ENCODE measurements at regions not wholly inside any gene's neighbourhood (a gene's known extent, or its start where the extent isn't known, plus 50 kb on each side); places are given as distances from the start of the nearest gene placed in this dataset.

DNA sequence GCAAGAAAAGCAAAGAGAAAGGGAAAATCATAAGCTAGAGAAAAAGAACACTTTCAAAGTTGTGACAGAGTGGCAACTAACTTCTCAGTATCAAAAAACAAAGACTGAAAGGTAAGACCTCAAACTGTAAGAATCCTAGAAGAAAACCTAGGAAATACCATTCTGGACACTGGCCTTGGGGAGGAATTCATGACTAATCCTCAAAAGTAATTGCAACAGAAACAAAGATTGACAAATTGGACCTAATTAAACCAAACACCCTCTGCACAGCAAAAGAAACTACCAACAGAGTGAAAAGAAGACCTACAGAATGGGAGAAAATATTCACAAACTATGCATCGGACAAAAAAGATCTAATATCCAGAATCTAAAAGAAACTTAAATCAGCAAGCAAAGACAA is 79.1 kb downstream of the FEM1C start:
- TF ChIP-seq EP300 (IDR thresholded peaks at IDR 0.05) (no peak), POLR2A (IDR thresholded peaks at IDR 0.05) (no peak)
- TF ChIP-seq, protein P1, sequence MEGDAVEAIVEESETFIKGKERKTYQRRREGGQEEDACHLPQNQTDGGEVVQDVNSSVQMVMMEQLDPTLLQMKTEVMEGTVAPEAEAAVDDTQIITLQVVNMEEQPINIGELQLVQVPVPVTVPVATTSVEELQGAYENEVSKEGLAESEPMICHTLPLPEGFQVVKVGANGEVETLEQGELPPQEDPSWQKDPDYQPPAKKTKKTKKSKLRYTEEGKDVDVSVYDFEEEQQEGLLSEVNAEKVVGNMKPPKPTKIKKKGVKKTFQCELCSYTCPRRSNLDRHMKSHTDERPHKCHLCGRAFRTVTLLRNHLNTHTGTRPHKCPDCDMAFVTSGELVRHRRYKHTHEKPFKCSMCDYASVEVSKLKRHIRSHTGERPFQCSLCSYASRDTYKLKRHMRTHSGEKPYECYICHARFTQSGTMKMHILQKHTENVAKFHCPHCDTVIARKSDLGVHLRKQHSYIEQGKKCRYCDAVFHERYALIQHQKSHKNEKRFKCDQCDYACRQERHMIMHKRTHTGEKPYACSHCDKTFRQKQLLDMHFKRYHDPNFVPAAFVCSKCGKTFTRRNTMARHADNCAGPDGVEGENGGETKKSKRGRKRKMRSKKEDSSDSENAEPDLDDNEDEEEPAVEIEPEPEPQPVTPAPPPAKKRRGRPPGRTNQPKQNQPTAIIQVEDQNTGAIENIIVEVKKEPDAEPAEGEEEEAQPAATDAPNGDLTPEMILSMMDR (IDR thresholded peaks at IDR 0.05) = no peak

All from ovary (tissue), 3 donors.